IPS DF 6.9 (cell line): ENCODE measurements at regions not wholly inside any gene's neighbourhood (a gene's known extent, or its start where the extent isn't known, plus 50 kb on each side); places are given as distances from the start of the nearest gene placed in this dataset.

ENCODE experiments used
- DNase-seq: peaks from one replicate; pipeline ENCODE4 v3.0.0-alpha.2; 2013; ENCODE audit warnings: low read depth, low spot score
- H3K27ac ChIP-seq: one replicate; pipeline ENCODE4 v1.5.1; 2013; ENCODE audit warnings: low read length, control low read depth
- H3K27me3 ChIP-seq: 2 replicates; pipeline ENCODE4 v1.6.1; 2013; ENCODE audit warnings: mild to moderate bottlenecking, low read length; ENCODE audit not compliant: control insufficient read depth, insufficient read depth
- H3K36me3 ChIP-seq: 2 replicates; pipeline ENCODE4 v1.6.1; 2013; ENCODE audit warnings: low read length; ENCODE audit not compliant: control insufficient read depth, insufficient read depth
- H3K4me1 ChIP-seq: 2 replicates; pipeline ENCODE4 v1.6.1; 2013; ENCODE audit warnings: low read length; ENCODE audit not compliant: control insufficient read depth, insufficient read depth
- H3K4me3 ChIP-seq: 2 replicates; pipeline ENCODE4 v1.5.1; 2013; ENCODE audit warnings: mild to moderate bottlenecking, low read length
- H3K9me3 ChIP-seq: 2 replicates; pipeline ENCODE4 v1.6.1; 2013; ENCODE audit warnings: low read length, inconsistent platforms; ENCODE audit not compliant: control insufficient read depth, insufficient read depth
- WGBS: extraction: QIAGEN DNeasy Blood & Tissue Kit; methylation state at CpG from one replicate; pipeline ENCODE4 v1.1.7; 2013; ENCODE audit warnings: mixed read lengths, missing lambda C conversion rate; ENCODE audit not compliant: insufficient read length, insufficient coverage; 5-methylcytosine and 5-hydroxymethylcytosine counted together

DNA sequence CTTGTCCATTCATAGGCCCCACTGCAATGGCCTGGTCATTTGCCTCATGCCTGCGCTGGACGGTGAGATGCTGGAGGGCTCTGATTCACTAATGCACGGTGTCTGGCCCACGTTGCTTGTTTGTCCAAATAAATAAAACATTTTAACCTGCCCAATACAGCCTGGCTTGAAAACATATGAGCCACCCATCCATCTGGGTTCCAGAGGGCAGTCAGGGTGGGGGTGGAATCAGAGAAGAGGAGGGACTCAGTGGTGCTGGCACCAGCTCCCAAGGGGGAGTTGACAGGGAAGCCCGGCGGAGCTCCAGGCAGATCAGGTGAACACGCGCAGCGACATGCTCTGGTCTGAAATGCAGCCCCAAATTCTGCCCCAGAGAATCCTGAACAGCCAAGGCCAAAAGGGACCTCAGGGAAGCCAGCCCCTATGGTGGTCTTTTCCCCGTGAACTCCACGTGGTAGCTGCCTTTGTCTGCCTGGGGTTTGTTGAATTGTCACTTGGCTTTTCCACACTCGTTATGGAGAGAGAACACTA lies 265.2 kb downstream of the UACA start:
- no peaks in the 10 kb centered on the region for H3K27me3 ChIP-seq
- DNase-seq = no peak
- H3K36me3 ChIP-seq = no peaks in the 10 kb centered on the region
- no CpG with 5 or more reads among the region's 12 CpGs for WGBS
- H3K9me3 ChIP-seq = no peaks in the 10 kb centered on the region
- H3K4me1 ChIP-seq = no peaks in the 10 kb centered on the region
- no peak overlapping the region for H3K27ac ChIP-seq
- H3K4me3 ChIP-seq = no peak overlapping the region

DNA sequence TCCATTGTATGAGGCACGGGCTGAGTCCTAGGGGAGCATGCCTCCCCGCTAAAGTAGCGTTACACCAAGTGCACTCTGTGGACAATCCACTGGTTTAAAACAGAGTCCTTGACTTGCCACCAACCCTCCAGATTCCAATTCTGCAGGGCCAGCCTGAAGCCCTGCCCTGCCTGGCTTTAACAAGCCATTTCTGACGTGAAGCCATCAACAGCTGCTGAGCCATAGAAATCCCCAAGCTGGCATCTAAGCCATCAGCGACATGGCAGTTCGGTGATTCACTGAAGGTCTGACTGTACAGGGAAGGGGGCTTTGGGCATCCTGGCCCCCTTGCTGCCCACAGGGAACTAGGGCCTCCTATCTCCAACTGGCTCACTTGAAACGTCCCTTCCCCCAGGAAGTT lies 265.7 kb downstream of the UACA start:
- no peaks in the 10 kb centered on the region for H3K9me3 ChIP-seq
- no CpG with 5 or more reads among the region's 7 CpGs for WGBS
- H3K4me1 ChIP-seq = no peaks in the 10 kb centered on the region
- no peak overlapping the region for H3K4me3 ChIP-seq
- H3K36me3 ChIP-seq = no peaks in the 10 kb centered on the region
- no peak for DNase-seq
- no peak overlapping the region for H3K27ac ChIP-seq
- H3K27me3 ChIP-seq = no peaks in the 10 kb centered on the region

DNA sequence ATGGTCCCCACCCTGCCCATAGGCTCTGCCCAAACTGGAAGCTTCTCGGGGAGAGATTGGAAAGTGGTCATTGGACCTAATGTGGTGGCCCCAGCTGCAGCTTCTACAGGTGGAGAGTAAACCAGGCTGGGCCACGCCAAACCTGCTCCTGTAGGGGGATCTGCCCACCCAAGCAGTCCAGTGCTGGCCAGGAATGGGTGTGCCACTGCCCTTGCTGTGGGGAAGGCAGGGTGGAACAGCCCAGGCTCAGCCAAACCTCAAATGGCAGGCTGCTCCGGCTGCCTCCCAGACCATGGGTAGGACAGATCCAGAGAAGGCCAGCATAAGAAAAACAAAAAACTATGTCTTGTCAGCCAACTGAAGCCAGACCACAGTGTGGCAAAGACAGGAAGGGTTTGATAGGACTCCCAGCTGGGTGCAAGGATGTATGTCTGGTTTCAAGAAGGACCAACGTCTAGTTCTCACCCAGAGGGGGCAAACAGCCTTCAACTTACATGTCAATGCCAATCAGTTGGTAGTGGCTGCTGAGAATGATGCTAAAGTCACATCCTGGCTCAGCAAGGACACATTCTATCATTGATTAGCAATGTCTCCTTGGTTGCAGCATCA lies 267.3 kb downstream of the UACA start:
- H3K4me1 ChIP-seq = no peaks in the 10 kb centered on the region

DNA sequence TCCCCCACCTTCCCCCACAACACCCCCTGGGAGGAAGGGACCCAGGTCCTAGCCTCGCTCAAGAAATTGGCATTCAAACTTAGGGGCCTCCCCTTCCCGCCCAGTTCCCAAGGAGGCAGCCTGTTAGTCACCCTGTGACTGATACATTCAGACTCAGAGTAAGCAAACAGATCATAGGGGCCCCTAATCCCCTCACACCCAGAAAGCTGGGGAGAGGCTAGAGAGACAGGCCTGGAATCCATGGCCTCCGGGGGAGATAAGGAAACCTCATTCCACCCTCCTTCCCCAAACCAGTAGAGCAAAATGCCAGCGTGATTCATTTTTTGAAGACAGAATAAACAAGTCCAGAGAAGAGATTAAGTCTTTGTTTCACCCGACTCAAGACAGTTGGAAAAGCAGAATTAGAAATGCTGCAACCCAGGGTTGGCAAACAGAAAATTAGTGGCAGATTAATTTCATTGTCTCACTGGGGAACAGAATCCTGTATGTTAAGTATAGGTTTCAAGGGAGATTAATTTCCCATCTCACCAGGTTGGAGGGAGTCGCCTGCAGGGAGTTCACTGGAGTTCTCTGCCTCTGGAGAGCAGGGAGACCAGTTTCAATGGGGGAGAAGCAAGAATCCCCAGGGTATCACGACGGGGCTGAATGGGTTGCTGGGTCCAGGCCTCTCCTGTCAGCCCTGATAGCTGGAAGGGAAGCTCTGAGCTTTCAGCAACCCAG lies 268.3 kb downstream of the UACA start:
- no CpG with 5 or more reads among the region's 8 CpGs for WGBS
- Histone ChIP-seq H3K27me3 (no peaks in the 10 kb centered on the region), H3K4me3 (no peak overlapping the region), H3K4me1 (no peaks in the 10 kb centered on the region), H3K36me3 (no peaks in the 10 kb centered on the region), H3K27ac (no peak overlapping the region), H3K9me3 (no peaks in the 10 kb centered on the region)
- no peak for DNase-seq

More for the DNA sequence above, 267.3 kb downstream of the UACA start:
- WGBS = no CpG with 5 or more reads among the region's 4 CpGs
- H3K4me3 ChIP-seq = no peak overlapping the region
- H3K36me3 ChIP-seq = no peaks in the 10 kb centered on the region
- H3K27me3 ChIP-seq = no peaks in the 10 kb centered on the region
- H3K9me3 ChIP-seq = no peaks in the 10 kb centered on the region
- no peak overlapping the region for H3K27ac ChIP-seq
- DNase-seq = no peak

DNA sequence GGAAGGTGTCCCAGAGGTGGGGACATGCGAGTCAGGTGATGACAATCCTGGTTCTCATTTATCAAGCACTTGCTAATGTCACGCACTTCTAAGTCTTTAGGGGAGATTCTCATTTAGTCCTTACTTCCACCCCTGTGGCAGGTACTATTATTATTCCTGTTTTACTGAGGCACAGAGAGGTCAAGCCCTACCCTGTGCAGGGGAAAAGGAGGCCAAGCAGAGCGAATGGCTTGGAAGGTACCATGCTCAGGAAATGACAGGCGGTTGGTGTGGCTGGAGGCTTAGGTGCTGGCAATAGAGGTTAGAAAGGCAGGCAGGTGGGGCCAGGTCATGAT lies 268.9 kb downstream of the UACA start:
- Histone ChIP-seq H3K27me3 (no peaks in the 10 kb centered on the region), H3K9me3 (no peaks in the 10 kb centered on the region), H3K27ac (no peak overlapping the region), H3K36me3 (no peaks in the 10 kb centered on the region), H3K4me3 (no peak overlapping the region), H3K4me1 (no peaks in the 10 kb centered on the region)
- no peak for DNase-seq
- no CpG with 5 or more reads among the region's 4 CpGs for WGBS

DNA sequence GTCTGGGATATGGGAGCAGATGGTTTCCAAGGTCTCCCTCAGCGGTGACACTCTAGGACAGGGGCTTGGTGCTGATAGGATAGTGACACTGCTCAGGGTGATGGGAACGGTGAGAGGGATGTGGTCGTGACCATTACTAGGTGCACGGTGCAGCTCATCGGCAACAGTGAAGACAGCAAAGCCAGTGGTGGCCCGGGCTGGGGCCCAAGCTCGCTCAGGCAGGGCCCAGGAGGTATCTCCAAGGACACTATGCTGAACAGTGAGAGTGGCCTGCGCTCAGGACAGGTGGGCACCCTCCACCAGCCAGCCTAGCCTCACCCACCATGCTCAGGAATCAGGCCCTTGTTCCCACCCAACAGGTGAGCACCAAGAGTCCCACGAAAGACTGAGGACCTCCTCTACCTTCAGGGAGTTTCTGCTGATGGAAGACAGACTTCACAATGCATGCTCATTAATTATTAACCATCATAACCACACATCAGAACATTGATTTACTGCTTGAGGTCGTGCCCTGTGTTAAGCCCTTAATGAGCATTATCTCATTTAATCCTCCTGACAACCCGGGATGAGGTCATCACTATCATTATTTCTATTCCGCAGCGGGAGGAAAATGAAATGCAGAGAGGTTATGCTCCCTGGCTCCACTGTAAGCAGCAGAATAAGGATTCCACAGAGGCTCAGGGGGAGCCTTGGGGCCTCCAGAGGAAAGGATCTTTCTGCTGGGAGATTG lies 269.4 kb downstream of the UACA start:
- no peak for DNase-seq
- WGBS = no CpG with 5 or more reads among the region's 13 CpGs
- H3K9me3 ChIP-seq = no peaks in the 10 kb centered on the region
- H3K27me3 ChIP-seq = no peaks in the 10 kb centered on the region
- H3K4me3 ChIP-seq = no peak overlapping the region
- no peaks in the 10 kb centered on the region for H3K4me1 ChIP-seq
- H3K27ac ChIP-seq = no peak overlapping the region
- H3K36me3 ChIP-seq = no peaks in the 10 kb centered on the region

DNA sequence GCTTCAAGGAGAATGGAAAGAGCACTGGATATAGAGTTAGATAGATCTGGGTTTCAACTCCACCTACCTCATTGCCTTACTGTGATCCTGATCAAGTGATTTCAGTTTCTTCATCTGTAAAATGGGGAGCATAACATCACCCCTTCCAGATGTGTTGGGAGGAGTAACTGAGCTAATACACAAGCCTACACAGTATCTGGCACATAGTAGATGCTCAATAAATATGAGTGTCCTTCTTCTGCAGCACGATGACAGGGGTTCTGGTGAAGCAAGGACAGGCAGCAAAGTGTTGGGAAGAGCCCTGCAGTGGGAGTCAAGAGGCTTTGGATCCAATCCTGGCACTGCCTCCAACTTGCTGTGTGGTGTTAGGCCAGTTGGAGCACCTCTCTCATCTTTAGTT lies 270.0 kb downstream of the UACA start:
- Histone ChIP-seq H3K9me3 (no peaks in the 10 kb centered on the region), H3K4me3 (no peak overlapping the region), H3K4me1 (no peaks in the 10 kb centered on the region), H3K36me3 (no peaks in the 10 kb centered on the region), H3K27me3 (no peaks in the 10 kb centered on the region), H3K27ac (no peak overlapping the region)
- no CpG with 5 or more reads among the region's 1 CpG for WGBS
- DNase-seq = no peak

DNA sequence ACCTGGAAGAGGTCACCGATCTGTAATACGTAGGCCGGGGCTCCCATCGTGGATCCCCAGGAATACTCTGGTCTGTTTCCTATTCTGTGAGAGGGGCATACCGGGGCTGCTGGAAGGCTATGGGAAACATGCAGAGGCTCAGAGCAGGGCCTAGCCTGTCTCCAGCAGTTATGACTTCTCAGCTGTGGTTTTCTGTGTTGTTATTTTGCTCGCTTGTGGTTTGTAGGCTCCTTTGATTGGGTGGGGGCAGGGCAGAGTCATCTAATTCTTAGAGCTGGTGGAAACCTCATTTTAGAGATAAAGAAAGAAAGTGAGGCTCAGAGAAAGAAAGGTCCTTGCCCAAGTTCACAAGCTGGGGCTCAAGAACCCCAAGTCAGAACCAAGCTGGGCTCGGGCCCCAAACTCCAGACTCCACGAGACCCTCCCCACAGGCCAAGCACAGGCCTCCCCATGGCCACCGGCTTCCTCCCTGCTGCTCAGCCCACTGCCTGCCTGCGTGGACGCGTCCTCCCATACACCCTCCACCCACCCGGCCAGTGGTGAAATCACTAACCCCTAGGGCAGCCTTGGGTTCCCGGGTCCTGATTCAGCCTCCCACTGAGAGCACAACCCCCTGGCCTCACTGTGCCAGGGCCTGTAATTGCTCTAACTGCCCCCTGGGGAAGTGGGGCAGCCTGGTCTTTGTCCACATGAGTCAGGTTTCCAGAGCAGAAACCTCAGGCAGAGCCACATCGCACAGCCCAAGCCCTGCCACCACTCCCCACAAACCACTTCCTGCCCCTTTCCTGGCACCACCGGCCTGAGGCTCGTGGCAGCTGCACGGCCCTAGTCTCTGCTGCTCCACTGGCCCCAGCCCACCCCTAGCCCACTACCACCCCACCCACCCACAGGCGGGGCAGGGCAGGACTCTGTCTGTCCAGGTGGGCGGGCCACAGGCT lies 270.8 kb downstream of the UACA start:
- no peaks in the 10 kb centered on the region for H3K4me1 ChIP-seq
- no peaks in the 10 kb centered on the region for H3K27me3 ChIP-seq
- no peaks in the 10 kb centered on the region for H3K36me3 ChIP-seq
- no peak overlapping the region for H3K27ac ChIP-seq
- H3K4me3 ChIP-seq = no peak overlapping the region
- DNase-seq = no peak
- no peaks in the 10 kb centered on the region for H3K9me3 ChIP-seq
- no CpG with 5 or more reads among the region's 20 CpGs for WGBS

DNA sequence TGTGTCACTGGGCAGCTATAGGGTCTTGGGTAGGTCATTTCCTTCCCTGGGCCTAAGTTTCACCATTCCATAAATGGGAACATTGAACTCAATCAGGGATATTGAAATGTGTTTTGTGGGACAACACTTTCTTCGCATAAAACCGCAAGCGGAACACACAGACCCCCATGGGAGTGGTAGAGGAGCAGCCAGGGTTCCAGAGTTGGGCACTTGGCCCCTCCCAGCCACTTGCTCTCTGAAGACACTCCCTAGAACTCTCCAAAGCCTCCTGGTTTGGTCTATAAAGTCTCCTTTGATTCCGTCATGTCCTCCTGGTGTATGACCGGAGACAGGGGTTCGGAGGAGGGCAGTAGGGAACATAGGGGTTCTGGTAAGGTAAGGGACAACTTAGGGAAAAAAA lies 271.7 kb downstream of the UACA start:
- no CpG with 5 or more reads among the region's 6 CpGs for WGBS
- H3K27ac ChIP-seq = no peak overlapping the region
- H3K4me3 ChIP-seq = no peak overlapping the region
- H3K4me1 ChIP-seq = no peaks in the 10 kb centered on the region
- no peaks in the 10 kb centered on the region for H3K27me3 ChIP-seq
- no peaks in the 10 kb centered on the region for H3K9me3 ChIP-seq
- no peaks in the 10 kb centered on the region for H3K36me3 ChIP-seq
- no peak for DNase-seq

DNA sequence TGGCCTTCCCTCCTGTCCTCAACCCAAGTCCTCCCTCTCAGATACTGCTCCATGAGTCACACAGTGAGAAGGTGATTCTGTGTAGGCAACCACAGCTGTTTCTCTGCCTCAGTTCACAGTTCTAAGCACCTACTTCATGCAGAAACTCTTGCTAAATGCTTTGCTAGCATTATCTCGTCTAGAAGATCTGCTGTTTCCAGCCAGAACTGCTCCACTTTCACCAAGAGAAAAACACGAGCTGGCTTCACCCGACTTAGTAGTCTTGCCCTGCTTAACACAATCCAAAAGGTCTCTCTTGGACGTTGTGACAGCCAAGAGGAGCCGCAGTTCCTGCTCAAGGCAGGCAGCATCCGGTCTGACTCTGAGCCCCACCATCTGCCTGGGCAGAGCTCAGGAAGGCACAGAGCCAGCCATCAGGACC lies 272.1 kb downstream of the UACA start:
- H3K4me1 ChIP-seq = no peaks in the 10 kb centered on the region
- no peaks in the 10 kb centered on the region for H3K27me3 ChIP-seq
- WGBS = no CpG with 5 or more reads among the region's 6 CpGs
- H3K9me3 ChIP-seq = no peaks in the 10 kb centered on the region
- H3K36me3 ChIP-seq = no peaks in the 10 kb centered on the region
- no peak overlapping the region for H3K4me3 ChIP-seq
- no peak for DNase-seq
- H3K27ac ChIP-seq = no peak overlapping the region
